ENCODE measurements at regions not wholly inside any gene's neighbourhood (a gene's known extent, or its start where the extent isn't known, plus 50 kb on each side); places are given as distances from the start of the nearest gene placed in this dataset.

DNA sequence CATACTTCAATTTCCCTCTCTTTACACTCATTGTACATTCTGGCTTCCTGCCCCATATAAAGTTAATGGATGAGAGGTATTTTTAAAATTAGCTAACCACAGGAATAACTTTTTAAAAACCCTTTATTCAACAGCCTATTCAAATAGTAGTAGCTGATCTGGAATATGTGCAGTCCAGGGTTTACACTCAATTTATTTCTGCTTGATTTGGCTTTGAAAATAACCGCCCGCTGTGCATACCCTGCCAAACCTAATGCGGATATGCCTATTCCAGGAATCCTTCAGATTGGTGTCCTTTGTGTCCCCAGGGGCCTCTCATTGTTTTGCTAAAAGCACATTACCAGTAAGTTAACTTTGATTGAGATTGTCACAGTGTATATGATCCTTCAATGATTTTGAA, 1686.2 kb downstream of the PLA2G4A start:
- Mint-ChIP-seq H3K36me3 (ENCODE audit: low read depth) (no peaks in the 10 kb centered on the region), H3K4me3 (ENCODE audit: unreplicated experiment) (no peak overlapping the region), H3K9me3 (ENCODE audit: low read depth) (no peaks in the 10 kb centered on the region), H3K27ac (ENCODE audit: unreplicated experiment) (no peak overlapping the region), H3K27me3 (ENCODE audit: low read depth) (peaks cover 2% of the 10 kb centered on the region), H3K4me1 (ENCODE audit: low read depth) (no peaks in the 10 kb centered on the region)
- no peak for TF ChIP-seq CTCF (IDR thresholded peaks at IDR 0.05)
- no peak for DNase-seq (ENCODE audit: low spot score)

DNA sequence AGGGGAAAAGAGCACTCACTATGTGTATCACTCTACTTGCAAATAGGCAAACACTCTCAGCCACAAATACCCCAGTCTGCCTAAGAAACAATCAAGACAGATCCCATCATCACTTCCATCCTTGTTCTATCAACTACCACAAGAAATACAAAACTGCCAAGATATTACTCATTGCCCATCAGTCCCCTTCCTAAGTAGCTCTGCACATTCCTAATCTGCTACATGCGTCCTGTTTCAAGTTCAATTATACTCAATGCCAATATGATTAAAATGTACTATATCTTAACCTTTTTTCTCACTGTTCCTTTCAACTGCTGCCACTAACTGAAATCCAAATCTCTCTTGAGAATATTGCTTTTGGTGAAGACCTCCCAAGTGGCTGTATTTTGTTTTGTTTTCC, 1688.4 kb downstream of the PLA2G4A start:
- H3K27me3 Mint-ChIP-seq (ENCODE audit: low read depth): peaks cover 2% of the 10 kb centered on the region
- no peak overlapping the region for H3K27ac Mint-ChIP-seq (ENCODE audit: unreplicated experiment)
- no peak for DNase-seq (ENCODE audit: low spot score)
- no peaks in the 10 kb centered on the region for H3K4me1 Mint-ChIP-seq (ENCODE audit: low read depth)
- no peak overlapping the region for H3K4me3 Mint-ChIP-seq (ENCODE audit: unreplicated experiment)
- TF ChIP-seq CTCF (IDR thresholded peaks at IDR 0.05): no peak
- H3K9me3 Mint-ChIP-seq (ENCODE audit: low read depth): no peaks in the 10 kb centered on the region
- H3K36me3 Mint-ChIP-seq (ENCODE audit: low read depth): no peaks in the 10 kb centered on the region

GRCh38 chr1:188551176-188551575, 1722.4 kb downstream of the PLA2G4A start:
- peaks cover 4% of the 10 kb centered on the region for H3K9me3 Mint-ChIP-seq (ENCODE audit: low read depth)
- no peaks in the 10 kb centered on the region for H3K36me3 Mint-ChIP-seq (ENCODE audit: low read depth)
- no peak for TF ChIP-seq CTCF (IDR thresholded peaks at IDR 0.05)
- H3K4me1 Mint-ChIP-seq (ENCODE audit: low read depth): no peaks in the 10 kb centered on the region
- no peak for DNase-seq (ENCODE audit: low spot score)
- no peak overlapping the region for H3K4me3 Mint-ChIP-seq (ENCODE audit: unreplicated experiment)
- no peaks in the 10 kb centered on the region for H3K27me3 Mint-ChIP-seq (ENCODE audit: low read depth)
- no peak overlapping the region for H3K27ac Mint-ChIP-seq (ENCODE audit: unreplicated experiment)

- TF ChIP-seq CTCF (IDR thresholded peaks at IDR 0.05): no peak
- no peaks in the 10 kb centered on the region for H3K4me1 Mint-ChIP-seq (ENCODE audit: low read depth)
- no peaks in the 10 kb centered on the region for H3K36me3 Mint-ChIP-seq (ENCODE audit: low read depth)
- no peaks in the 10 kb centered on the region for H3K27me3 Mint-ChIP-seq (ENCODE audit: low read depth)
- H3K4me3 Mint-ChIP-seq (ENCODE audit: unreplicated experiment): no peak overlapping the region
- no peak for DNase-seq (ENCODE audit: low spot score)
- H3K27ac Mint-ChIP-seq (ENCODE audit: unreplicated experiment): no peak overlapping the region
- H3K9me3 Mint-ChIP-seq (ENCODE audit: low read depth): no peaks in the 10 kb centered on the region
Measured at GRCh38 chr1:188557053-188557452, 1728.3 kb downstream of the PLA2G4A start.

- Mint-ChIP-seq H3K9me3 (ENCODE audit: low read depth) (no peaks in the 10 kb centered on the region), H3K36me3 (ENCODE audit: low read depth) (no peaks in the 10 kb centered on the region), H3K27me3 (ENCODE audit: low read depth) (peaks cover 5% of the 10 kb centered on the region), H3K27ac (ENCODE audit: unreplicated experiment) (no peak overlapping the region), H3K4me3 (ENCODE audit: unreplicated experiment) (no peak overlapping the region), H3K4me1 (ENCODE audit: low read depth) (no peaks in the 10 kb centered on the region)
- no peak for DNase-seq (ENCODE audit: low spot score)
- no peak for TF ChIP-seq CTCF (IDR thresholded peaks at IDR 0.05)
Measured at GRCh38 chr1:188582911-188583532, 1754.3 kb downstream of the PLA2G4A start.

All from chondrocyte (in vitro differentiated cells).